ENCODE measurements at regions not wholly inside any gene's neighbourhood (a gene's known extent, or its start where the extent isn't known, plus 50 kb on each side); places are given as distances from the start of the nearest gene placed in this dataset.

- ATAC-seq: no peak
- DNase-seq (ENCODE audit: extremely low read depth in 1 of 4, low spot score in 3 of 4): no peak
- Histone ChIP-seq H3K9me1 (ENCODE audit: control insufficient read depth, insufficient read depth, low read length) (no peaks in the 10 kb centered on the region), H3K79me2 (ENCODE audit: control insufficient read depth, insufficient read depth, low read length) (no peaks in the 10 kb centered on the region), H3K4me1 (replicated peaks in 1 of 2; ENCODE audit: control insufficient read depth in 2 of 2, insufficient read depth in 2 of 2, low read length in 2 of 2) (no peaks in the 10 kb centered on the region), H3K27me3 (ENCODE audit: control insufficient read depth in 2 of 2, insufficient read depth in 2 of 2, low read length in 2 of 2) (no peaks in the 10 kb centered on the region), H2AFZ (ENCODE audit: low read depth, low read length) (no peak overlapping the region), H3K9ac (ENCODE audit: insufficient read depth in 1 of 2, low read depth in 2 of 2, low read length in 2 of 2) (no peak overlapping the region), H4K20me1 (replicated peaks; ENCODE audit: control insufficient read depth, insufficient read depth, low read length) (no peaks in the 10 kb centered on the region), H3K27ac (ENCODE audit: extremely low read depth, low read depth, low read length) (no peak overlapping the region), H3K4me3 (no peak overlapping the region), H3K36me3 (ENCODE audit: control insufficient read depth, insufficient read depth, low read length) (no peaks in the 10 kb centered on the region), H3K9me3 (replicated peaks; ENCODE audit: control insufficient read depth, insufficient read depth, low read depth, low read length) (no peaks in the 10 kb centered on the region), H3K4me2 (ENCODE audit: insufficient read depth, low read length) (no peak overlapping the region)
- intact Hi-C loops (cut with micrococcal nuclease) (no loop called here), in situ Hi-C loops (cut with MboI) (no loop called here)
- TF ChIP-seq TRIM25 (IDR thresholded peaks at IDR 0.05; ENCODE audit: borderline replicate concordance): no peak
- peak in 1 of 3 experiments; percentile 10; a peak in 1 of 6 replicates for TF ChIP-seq CTCF (IDR thresholded peaks at IDR 0.05 in 2 of 3, conservative IDR thresholded peaks at IDR 0.05 in 1 of 3; ENCODE audit: insufficient read depth in 2 of 3, low read depth in 1 of 3, low read length in 3 of 3)
- FAIRE-seq: no peak
- POLR2A ChIA-PET: no interaction called here
- no TSS peak for BruUV-seq (replicated peaks)
- CTCF ChIA-PET (ENCODE audit: low intra/inter-chr PET ratio): no interaction called here
- WGBS (ENCODE audit: insufficient coverage, low coverage, missing lambda C conversion rate): 0% methylated on average over 1 of the region's 2 CpGs
These were observed 252.8 kb upstream of the GPR26 start for GRCh38 chr10:123413353-123413752.
